HG02642 (cell line): ENCODE measurements at regions not wholly inside any gene's neighbourhood (a gene's known extent, or its start where the extent isn't known, plus 50 kb on each side); places are given as distances from the start of the nearest gene placed in this dataset.
"Not testable (repeated sequence)": the region's sequence is repeated elsewhere in the genome, so short reads cannot be mapped to it uniquely, and the experiment has no call there.

ENCODE experiments used
- ATAC-seq: cut with Tn5 transposase; IDR thresholded peaks from one replicate; pipeline ENCODE4 v1.9.1; 2021; ENCODE audit warnings: mild to moderate bottlenecking; ENCODE audit not compliant: unreplicated experiment, poor library complexity

DNA sequence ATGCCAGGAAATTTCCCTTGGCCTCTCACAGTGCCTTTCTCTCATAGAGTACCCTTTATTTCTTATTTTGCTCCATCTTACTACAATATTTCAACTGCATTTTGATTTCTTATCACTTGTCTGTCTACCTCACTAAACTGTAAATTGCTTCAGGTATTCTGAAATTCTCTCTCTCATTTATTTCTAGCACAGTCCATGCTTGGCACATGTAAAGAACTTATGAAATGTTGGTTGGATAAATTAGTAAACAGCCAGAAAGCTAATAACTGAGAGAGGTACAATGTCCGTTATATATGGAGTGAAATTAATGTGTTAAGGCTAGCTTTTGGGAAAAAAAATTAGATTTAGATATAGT, 138.3 kb upstream of the RFC3 start:
- no peak for ATAC-seq

DNA sequence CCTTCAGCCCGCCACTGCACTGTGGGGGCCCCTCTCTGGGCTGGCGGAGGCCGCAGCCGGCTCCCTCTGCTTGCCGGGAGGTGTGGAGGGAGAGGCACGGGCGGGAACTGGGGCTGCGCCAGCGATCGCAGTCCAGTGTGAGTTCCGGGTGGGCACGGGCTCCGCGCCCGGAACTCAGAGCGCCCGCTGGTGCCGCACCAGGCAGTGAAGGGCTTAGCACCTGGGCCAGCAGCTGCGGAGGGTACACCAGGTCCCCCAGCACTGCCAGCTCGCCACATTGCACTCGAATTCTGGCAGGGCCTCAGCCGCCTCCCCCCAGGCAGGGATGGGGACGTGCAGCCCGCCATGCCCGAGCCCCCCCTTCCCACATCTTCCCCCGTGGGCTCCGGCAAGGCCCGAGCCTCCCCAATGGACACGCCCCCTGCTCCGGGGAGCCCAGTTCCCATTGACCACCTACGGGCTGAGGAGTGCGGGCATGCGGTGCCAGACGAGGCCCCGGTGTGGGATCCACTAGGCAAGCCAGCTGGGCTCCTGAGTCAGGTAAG, 135.9 kb upstream of the RFC3 start:
- ATAC-seq: no peak

DNA sequence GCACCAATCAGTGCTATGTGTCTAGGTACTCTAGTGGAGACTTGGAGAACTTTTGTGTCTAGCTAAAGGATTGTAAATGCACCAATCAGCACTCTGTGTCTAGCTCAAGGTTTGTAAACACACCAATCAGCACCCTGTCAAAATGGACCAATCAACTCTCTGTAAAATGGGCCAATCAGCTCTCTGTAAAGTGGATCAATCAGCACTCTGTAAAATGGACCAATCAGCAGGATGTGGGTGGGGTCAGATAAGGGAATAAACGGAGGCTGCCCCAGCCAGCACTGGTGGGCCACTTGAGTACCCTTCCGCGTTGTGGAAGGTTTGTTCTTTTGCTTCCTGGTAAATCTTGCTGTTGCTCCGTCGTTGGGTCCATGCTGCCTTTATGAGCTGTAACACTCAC, 135.3 kb upstream of the RFC3 start:
- not testable (repeated sequence) for ATAC-seq

DNA sequence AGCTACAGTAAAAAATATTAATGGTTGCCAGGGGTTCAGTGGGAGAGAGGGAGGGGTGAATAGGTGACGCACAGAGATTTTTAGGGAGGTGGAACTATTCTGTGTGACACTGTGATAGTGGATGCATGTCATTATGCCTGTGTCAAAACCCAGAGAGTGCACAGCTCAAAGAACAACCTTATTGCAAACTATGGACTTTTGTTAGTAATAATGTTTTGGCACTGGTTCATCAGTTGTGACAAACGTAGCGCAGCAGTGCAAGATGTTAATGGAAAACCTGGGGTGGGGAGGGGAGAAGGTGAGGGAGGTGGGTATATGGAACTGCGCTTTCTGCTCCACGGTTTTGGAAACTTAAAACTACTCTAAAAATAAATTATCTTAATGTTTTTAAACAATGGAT, 134.6 kb upstream of the RFC3 start:
- no peak for ATAC-seq

DNA sequence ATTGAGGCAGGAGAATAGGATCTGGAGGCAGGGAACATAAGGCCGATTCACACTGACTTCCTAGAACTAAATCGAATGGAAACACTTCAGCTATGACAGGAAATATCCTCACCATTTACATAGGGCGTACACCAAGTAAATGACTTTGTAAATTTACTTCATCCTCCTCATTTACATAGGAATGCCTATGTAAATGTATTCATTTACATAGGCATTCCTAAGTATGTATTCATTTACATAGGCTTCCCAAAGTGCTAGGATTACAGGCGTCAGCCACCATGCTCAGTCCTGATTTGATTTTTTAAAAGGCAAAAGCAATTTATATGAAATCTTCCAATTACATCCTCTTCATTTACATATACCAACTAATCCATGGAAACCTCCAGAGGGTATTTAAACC, 133.1 kb upstream of the RFC3 start:
- ATAC-seq: no peak

DNA sequence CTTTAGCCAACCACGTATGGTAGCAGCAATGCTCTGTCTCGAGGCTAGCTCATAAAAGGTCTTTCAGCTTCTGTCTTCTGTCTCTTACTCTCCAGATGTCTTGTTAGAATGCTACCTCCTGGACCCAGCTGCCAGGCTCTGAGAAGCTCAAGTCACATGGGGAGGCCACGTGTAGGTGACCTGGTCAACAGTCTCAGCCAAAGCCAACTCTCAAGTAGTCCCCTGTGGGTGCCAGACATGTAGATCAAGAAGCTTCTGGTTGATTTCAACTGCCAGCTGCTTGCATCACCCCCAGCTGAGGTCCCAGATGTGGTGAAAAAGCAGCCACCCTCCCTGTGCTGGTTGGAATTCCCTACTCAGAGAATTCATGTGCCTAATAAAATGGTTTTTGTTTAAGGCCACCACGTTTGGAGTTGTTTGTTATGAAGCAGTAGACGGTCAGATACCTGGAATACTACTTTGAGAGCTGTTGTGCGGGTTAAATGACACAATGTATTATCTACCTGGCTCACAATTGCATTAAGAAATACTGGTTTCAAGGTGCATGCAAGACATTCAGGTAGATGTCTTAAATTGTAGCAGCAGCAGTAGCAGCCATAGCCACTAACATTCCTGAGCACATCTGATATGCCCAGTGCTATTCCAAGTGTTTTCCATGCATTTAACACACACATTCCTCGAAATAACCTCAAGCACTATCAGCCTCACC, 131.0 kb upstream of the RFC3 start:
- no peak for ATAC-seq

DNA sequence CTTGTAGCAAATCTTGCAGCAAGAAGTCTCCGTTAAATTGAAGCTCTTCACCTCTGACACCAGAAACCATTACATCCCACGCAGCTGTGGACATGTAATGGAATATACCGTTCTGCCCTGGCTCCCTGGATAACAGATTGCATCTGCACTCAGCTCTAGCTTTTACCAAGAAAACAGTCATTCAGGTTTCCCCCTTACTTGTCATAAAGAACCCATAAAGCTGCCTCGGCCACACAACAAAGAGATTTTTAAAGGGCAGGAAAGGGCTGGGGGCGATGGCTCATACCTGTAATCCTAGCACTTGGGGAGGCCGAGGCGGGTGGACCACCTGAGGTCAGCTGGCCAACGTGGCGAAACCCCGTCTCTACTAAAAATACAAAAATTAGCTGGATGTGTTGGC, 127.6 kb upstream of the RFC3 start:
- no peak for ATAC-seq

DNA sequence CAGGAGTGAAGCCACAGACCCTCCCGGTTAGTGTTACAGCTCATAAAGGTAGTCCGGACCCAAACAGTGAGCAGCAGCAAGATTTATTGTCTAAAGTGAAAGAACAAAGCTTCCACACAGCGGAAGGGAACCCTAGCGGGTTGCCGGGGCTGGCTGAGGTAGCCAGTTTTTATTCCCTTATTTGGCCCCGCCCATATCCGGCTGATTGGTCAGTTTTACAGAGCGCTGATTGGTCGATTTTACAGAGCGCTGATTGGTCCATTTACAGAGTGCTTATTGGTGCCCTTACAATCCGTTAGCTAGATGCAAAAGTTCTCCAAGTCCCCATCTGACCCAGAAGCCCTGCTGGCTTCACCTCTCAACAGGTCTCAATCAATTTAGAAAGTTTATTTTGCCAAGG, 126.0 kb upstream of the RFC3 start:
- ATAC-seq: no peak

DNA sequence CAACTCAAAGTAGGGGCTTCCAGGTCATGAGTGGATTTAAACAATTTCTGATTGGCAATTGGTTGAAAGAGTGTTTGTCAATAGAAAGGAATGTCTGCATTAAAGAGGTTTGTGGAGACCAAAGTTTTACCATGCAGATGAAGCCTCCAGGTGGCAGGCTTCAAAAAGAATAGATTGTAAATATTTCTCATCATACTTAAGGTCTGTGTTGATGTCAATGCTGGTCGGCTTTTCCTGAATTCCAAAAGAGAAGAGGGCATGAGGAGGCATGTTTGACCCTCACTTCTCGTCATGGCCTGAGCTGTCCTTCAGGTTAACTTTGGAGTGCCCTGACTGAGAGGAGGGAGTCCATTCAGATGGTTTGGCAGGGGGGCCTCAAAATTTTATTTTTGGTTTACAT, 125.4 kb upstream of the RFC3 start:
- no peak for ATAC-seq

DNA sequence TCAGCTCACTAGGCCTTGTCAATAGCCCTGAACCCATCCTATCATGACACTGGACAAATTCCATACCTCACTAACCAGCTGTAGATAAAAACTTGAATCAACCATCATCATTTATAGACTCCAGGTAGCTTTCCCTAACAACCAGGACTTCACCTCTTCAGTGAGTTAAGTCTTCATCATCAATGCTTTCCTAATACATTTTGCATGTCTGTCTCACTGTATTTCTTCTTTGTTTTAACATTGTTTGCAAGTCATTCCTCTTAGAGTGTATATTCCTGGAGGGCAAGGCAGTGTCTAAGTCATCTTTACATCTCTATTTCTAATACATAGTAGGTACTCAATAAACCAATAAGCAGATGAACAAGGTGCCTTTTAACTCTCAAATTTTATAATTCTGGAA, 123.4 kb upstream of the RFC3 start:
- ATAC-seq: no peak

DNA sequence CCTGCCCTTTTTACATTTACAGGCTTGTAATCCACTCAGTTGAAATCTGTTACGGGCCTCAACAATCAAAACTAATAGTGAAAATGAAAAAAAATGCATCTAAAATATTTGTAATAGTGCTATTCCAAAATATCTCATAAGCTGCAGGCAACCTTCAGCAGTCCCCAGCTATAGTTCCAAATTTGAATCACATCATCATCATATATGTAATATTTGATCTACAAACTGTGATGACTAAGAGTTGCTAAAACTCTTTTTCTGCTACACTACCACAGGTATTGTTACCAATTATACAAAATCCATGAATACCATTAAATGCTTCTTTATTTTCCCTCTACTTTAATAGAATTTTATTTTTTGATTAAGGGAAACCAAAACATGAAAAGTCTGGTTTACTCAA, 121.4 kb upstream of the RFC3 start:
- ATAC-seq: no peak

DNA sequence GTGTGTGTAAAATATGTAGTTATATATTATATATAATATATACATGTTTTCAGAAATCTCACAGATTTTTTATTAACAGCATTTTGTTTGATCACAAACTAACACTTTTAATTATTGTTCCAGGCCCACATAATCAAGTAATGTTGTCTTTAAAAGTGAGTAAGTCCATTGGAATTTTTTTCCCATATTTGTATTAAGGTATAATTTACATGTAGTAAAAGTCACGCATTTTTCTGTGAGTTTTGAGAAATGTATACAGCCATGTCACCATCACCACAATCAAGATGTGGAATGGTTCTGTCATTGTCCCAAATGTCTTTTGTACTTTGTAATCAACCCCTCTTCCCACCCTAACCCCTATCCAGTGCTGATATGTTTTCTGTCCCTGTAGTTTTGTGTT, 120.0 kb upstream of the RFC3 start:
- ATAC-seq: no peak

DNA sequence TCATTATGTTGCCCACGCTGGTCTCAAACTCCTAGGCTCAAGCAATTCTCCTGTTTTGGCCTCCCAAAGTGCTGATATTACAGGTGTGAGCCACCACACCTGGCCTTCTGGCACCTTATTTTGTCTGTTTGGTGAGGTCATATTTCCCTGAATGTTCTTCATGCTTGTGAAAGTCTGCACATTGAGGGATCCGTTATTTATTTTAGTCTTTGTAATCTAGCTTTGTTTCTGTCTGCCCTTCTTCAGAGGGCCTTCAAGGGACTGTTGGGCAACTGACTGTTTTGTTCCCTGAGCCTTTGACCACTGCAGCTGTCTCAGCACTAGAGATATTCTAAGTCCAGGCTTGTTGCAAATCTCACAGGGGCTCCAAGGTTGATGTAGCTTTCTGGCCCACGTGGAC, 110.5 kb upstream of the RFC3 start:
- no peak for ATAC-seq

DNA sequence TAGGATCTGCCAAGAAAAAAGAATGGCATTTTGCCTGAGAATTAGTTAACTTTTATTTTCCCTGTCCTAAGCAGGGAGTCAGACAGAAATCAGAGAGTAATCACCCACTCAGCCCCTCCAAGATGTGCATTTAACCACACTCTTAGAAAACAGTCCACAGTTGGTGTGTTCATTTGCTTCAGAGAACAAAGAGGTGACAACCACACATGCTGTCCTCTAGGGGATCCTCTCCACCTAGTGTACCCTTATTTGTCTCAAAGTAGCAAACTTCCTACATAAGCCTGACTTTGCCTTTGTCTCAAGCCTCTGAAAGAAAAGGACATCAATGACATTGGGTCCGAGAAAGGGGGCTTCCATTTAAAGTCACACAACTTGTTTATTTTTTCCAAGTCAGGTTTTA, 107.0 kb upstream of the RFC3 start:
- no peak for ATAC-seq

DNA sequence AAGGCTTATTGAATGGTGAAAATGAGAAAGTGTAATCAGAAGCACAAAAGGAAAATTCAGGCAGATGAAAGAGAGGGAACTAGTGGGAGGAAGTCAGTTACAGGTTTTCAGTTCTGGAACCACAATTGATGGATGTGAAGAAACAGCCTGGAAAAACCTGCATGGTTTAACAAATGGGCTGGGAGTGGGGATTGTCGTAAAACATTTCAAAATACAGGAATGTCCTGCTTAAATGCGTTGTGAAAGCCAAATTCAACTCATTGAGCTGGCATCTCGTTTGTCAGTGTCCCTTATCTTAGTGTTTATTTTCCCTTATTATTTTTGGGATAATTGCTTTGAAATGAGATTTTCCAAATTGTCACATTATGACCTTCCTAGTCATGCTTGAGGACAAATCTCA, 106.5 kb upstream of the RFC3 start:
- no peak for ATAC-seq

DNA sequence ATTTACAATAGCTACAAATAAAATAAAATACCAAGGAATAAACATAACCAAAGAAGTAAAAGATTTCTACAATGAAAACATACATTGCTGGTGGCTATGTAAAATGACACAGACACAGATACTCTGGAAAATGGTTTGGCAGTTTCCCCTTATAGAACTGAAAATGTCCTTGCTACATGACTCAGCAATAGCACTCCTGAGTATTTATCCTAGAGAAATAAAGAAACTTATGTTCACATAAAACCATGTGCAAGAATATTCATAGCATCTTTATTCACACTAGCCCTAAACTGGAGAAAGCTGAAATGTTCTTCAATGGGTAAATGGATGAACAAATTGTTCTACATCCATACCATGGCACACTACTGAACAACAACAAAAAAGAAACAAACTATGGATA, 100.2 kb upstream of the RFC3 start:
- no peak for ATAC-seq

DNA sequence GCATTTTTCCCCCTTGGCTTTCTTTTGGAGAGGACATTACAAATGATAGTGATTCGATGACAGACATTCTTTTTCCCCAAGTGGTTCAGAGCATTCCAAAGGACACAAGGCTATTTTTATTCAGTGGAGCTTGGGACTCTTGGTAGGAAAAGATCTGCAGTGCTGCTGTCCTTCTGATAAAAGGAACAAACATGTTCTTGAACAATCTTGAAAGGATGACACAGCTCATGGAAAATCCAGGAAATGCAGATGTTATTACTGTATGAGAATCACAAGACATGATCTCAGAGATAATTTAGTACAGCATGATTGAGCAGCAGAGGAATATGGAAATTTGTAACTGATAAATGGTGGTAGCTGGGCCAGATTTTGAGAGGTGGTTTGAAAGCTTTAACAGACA, 96.2 kb upstream of the RFC3 start:
- no peak for ATAC-seq

DNA sequence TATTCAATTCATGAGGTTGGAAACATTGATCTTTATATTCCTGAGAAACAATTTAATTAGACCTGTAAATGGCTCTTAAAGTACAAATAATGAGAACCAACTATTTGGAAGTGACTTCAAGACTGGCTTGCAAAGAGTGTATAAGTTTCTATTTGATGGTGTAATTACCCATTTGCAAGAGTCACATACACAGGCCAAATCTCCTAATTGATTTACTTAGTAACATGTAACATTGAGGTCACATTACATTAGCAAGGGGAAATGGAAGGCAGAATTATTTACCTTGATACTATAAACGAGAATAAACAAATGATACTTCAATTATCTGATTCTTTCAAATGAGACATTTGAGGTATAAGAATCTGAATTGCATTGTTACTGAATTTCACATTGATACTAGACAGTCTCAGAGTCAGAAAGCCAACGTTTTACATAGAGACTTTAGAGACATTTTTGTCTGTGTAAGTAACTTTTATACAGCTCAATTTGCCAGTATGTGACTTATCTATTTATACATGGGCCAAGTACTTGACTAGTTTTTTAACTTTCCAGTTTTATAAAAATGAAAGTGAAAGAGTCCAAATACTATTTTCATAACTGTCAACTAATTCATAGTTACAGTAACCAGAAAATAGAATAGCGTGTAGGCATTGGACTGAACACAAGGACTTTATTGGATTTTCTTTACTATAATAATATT, 95.6 kb upstream of the RFC3 start:
- peak; percentile 29 for ATAC-seq

DNA sequence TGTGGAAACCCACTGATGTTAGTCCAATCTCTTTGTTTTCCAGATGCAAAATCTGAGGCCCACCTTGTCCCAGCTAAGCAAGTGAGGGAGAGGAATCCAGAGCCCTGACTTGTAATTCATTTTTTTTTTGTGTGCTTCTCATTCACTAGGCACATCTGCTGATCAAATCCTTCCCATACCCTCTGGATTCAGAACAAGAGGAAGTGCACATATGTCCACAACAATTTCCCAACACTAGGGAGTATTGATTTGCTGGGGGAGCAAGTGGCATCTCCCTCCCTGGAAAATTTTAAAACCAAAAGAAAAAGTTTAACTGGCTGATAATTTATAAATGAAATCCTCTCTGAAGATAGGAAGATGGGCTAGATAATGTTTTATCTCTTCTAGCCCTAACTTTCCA, 94.6 kb upstream of the RFC3 start:
- ATAC-seq: no peak

DNA sequence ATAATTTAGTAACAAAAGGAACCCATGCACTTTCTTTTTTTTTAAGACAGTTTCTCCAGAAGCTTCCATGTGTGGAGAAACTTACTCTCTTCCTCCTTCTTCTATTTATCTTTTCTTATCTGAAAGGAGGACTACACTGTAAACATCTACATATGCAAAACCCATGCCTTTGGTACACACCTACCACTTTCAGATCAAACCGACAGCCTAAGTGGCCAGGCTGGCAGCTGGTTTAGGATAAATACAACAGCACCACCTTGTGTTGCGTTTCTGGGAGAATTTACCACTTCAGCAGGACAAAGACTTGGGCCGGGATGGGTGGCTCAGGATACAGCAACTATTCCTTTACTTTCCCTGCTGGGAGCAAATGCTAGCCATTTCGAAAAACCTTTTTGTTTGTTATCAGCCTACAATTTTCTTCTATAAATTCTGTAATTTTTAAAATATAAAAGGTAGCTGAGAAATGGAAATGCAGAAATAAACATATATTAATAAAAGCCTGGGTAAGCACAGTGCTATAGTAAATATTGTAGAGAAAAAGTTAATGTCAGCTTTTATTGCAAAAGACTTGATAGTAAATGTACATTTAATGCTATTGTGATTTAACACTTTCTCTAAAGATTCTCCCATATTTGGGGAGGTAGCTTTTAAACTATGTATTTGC, 94.0 kb upstream of the RFC3 start:
- peak; percentile 71 for ATAC-seq

DNA sequence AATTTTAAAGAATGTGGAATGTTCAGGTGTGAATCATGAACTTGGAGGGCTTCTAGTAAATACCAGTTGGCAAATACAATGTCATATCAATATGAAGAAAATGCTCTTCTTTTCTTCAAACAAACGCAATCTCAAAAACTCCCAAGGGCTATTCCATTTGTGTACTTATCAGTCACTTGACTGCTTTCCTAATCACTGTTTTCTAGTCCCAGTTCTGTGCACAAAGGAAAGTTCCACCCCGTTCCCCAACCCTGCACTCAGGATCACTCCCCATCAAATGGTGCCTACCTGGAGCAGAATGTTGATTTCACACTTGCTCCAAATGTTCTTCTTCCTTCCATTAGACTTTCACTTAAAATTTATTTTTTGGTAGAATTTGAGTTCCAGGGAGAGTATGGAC, 92.6 kb upstream of the RFC3 start:
- ATAC-seq: no peak
